Uterus (tissue), 3 donors: ENCODE measurements at regions not wholly inside any gene's neighbourhood (a gene's known extent, or its start where the extent isn't known, plus 50 kb on each side); places are given as distances from the start of the nearest gene placed in this dataset.

ENCODE experiments used
- DNase-seq, 2 donors: peaks; one replicate each; pipeline ENCODE4 v3.0.0-alpha.2; 2019 to 2020
- H3K27ac ChIP-seq, 2 donors: fragments of 200-600 bp; sonication (generic); 1 replicate in 1 of 2; 2 replicates in 1 of 2; pipeline ENCODE4 v1.5.1; 2016 to 2018
- H3K27me3 ChIP-seq, 2 donors: fragments of 200-600 bp; sonication (generic); one replicate each; pipeline ENCODE4 v1.5.1; 2018 to 2019; ENCODE audit warnings: control low read depth in 1 of 2
- H3K36me3 ChIP-seq, 2 donors: fragments of 200-600 bp; sonication (generic); one replicate each; pipeline ENCODE4 v1.5.1; 2019; ENCODE audit warnings: control low read depth in 1 of 2
- H3K4me1 ChIP-seq, 2 donors: fragments of 200-600 bp; sonication (generic); one replicate each; pipeline ENCODE4 v1.5.1; 2018 to 2019; ENCODE audit warnings: control low read depth in 1 of 2
- H3K4me3 ChIP-seq, 2 donors: fragments of 200-600 bp; sonication (generic); 1 replicate in 1 of 2; 2 replicates in 1 of 2; pipeline ENCODE4 v1.5.1; 2018 to 2019; ENCODE audit warnings: mild to moderate bottlenecking in 1 of 2
- H3K9me3 ChIP-seq, 2 donors: fragments of 200-600 bp; sonication (generic); one replicate each; pipeline ENCODE4 v1.5.1; 2019; ENCODE audit warnings: control low read depth in 1 of 2
- POLR2A ChIP-seq, 2 donors: fragments of 450-650 bp; IDR thresholded peaks; one replicate each; pipeline ENCODE4 v1.6.1; 2016; ENCODE audit warnings: antibody characterized with exemption in 2 of 2, mild to moderate bottlenecking in 1 of 2, moderate library complexity in 1 of 2
- intact Hi-C: fragments of 100-400 bp; cut with DNase I; formaldehyde crosslinking; loops from one replicate; pipeline ENCODE4 v1.15.1; 2023; ENCODE audit warnings: low total_unique reads
- TF ChIP-seq, protein P1 (sequence below), 4 experiments: fragments of 200-600 bp in 2 of 4; fragments of 450-650 bp in 2 of 4; sonication (generic) in 2 of 4; IDR thresholded peaks; one replicate each; pipeline ENCODE4 v1.5.1; 2016 to 2019; ENCODE audit warnings: antibody characterized with exemption in 4 of 4, mild to moderate bottlenecking in 2 of 4, moderate library complexity in 1 of 4
- donor health status: DM: yes; HTN: yes; CAD: no.

DNA sequence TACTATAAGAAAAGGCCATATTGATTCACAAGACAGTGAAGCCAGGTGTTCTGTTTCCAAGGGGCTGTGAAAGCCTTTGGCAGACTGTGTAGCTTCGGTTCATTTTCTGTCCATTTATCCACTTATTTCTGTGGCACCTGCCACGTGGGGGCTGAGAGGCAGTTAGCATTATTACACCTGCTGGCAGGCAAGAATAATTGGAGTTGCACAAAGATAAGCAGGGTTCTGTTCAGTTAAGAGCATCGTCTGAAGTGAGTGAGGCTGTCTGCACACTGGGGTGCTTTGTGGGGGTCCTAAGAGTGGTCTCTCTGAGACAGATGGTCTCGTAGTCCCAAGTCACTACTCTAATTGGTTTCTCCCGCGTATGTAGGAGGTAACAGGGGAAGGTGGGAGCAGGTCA, 60.6 kb upstream of the CCN6 start:
- Histone ChIP-seq H3K4me1 (no peaks in the 10 kb centered on the region), H3K9me3 (no peaks in the 10 kb centered on the region), H3K27me3 (no peaks in the 10 kb centered on the region), H3K36me3 (no peaks in the 10 kb centered on the region), H3K27ac (no peak overlapping the region), H3K4me3 (no peak overlapping the region)
- TF ChIP-seq POLR2A (IDR thresholded peaks at IDR 0.05): no peak
- TF ChIP-seq, protein P1, sequence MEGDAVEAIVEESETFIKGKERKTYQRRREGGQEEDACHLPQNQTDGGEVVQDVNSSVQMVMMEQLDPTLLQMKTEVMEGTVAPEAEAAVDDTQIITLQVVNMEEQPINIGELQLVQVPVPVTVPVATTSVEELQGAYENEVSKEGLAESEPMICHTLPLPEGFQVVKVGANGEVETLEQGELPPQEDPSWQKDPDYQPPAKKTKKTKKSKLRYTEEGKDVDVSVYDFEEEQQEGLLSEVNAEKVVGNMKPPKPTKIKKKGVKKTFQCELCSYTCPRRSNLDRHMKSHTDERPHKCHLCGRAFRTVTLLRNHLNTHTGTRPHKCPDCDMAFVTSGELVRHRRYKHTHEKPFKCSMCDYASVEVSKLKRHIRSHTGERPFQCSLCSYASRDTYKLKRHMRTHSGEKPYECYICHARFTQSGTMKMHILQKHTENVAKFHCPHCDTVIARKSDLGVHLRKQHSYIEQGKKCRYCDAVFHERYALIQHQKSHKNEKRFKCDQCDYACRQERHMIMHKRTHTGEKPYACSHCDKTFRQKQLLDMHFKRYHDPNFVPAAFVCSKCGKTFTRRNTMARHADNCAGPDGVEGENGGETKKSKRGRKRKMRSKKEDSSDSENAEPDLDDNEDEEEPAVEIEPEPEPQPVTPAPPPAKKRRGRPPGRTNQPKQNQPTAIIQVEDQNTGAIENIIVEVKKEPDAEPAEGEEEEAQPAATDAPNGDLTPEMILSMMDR (IDR thresholded peaks at IDR 0.05): no peak
- intact Hi-C loops: no loop called here
- DNase-seq: no peak

DNA sequence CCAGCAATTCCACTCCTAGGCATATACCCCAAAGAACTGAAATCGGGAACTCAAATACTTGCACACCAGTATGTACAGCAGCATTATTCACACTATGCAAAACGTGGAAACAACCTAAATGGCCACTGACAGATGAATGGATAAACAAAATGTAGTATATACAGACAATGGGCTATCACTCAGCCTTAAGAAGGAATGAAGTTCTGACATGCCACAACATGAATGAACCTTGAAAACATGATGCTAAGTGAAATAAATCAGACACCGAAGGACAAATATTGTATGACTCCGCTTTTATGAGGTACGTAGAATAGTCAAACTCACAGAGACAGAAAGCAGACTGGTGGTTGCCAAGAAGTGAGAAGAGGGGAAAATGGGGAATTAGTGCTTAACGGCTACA, 59.1 kb upstream of the CCN6 start:
- DNase-seq: no peak
- H3K4me3 ChIP-seq: no peak overlapping the region
- no peak overlapping the region for H3K27ac ChIP-seq
- no peaks in the 10 kb centered on the region for H3K4me1 ChIP-seq
- H3K27me3 ChIP-seq: no peaks in the 10 kb centered on the region
- no peaks in the 10 kb centered on the region for H3K36me3 ChIP-seq
- no peaks in the 10 kb centered on the region for H3K9me3 ChIP-seq
- intact Hi-C loops: no loop called here
- TF ChIP-seq, protein P1 (IDR thresholded peaks at IDR 0.05): no peak
- TF ChIP-seq POLR2A (IDR thresholded peaks at IDR 0.05): no peak

DNA sequence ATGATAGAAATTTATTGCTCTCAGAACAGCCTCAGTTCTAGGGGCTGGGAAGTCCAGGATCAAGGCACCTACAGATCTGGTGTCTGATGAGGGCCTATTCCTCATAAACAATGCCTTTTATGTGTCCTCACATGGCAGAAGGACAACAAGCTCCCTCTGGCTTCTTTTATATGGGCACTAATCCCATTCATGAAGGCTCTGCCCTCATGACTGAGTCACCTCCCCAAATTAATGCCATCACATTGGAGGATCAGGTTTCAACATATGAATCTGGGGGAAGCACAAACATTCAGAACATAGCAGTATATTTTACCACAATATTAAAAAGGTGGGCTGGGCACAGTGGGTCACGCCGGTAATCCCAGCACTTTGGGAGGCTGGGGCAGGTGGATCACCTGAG, 58.5 kb upstream of the CCN6 start:
- no peak for DNase-seq

DNA sequence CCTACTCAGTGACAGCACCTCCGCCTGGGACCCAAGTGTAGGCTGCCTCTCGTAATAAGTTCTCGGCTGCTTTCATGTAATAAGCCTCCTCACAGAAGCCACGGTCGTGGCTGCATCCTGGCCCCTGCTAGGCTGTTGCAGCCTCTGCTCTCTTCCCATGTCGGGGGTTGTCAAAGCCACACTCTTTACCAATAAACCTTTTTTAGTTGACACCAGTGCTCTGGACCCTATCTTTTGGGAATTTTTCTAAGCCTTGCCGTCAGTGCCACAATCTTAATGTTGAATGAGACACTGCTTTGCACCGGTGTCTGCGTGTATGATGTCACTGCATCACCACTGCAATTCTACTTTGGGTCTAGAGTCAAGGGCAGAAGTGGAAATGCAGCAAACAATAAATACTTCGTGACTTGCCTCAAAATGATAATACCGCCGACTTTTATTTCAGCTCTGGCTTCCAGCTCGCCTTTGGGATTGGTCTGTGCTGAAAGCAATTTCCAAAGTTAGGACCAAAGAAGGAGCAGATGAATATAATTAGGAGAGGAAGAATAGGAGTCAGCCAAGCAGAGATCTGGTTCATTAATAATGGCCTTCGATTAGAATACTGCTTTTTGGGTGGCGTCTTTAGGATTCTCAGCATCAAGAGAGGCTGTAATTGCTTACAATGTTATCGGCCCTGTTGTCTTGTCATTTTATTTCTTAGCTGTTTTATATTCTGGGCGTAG, 57.6 kb upstream of the CCN6 start:
- Histone ChIP-seq H3K9me3 (no peaks in the 10 kb centered on the region), H3K4me3 (no peak overlapping the region), H3K27ac (peak overlapping the region; percentile 47 to 74), H3K27me3 (no peaks in the 10 kb centered on the region), H3K36me3 (no peaks in the 10 kb centered on the region), H3K4me1 (no peaks in the 10 kb centered on the region)
- intact Hi-C loops: loop anchor here (2.0 kb wide), 1 partner anchor 286 kb away; no protein-coding TSS in a partner anchor
- no peak for TF ChIP-seq POLR2A (IDR thresholded peaks at IDR 0.05)
- TF ChIP-seq, protein P1 (IDR thresholded peaks at IDR 0.05): no peak
- no peak for DNase-seq

More for the DNA sequence above, 58.5 kb upstream of the CCN6 start:
- H3K4me1 ChIP-seq: no peaks in the 10 kb centered on the region
- intact Hi-C loops: no loop called here
- H3K4me3 ChIP-seq: no peak overlapping the region
- H3K27me3 ChIP-seq: no peaks in the 10 kb centered on the region
- no peaks in the 10 kb centered on the region for H3K36me3 ChIP-seq
- TF ChIP-seq, protein P1 (IDR thresholded peaks at IDR 0.05): no peak
- TF ChIP-seq POLR2A (IDR thresholded peaks at IDR 0.05): no peak
- H3K9me3 ChIP-seq: no peaks in the 10 kb centered on the region
- no peak overlapping the region for H3K27ac ChIP-seq

DNA sequence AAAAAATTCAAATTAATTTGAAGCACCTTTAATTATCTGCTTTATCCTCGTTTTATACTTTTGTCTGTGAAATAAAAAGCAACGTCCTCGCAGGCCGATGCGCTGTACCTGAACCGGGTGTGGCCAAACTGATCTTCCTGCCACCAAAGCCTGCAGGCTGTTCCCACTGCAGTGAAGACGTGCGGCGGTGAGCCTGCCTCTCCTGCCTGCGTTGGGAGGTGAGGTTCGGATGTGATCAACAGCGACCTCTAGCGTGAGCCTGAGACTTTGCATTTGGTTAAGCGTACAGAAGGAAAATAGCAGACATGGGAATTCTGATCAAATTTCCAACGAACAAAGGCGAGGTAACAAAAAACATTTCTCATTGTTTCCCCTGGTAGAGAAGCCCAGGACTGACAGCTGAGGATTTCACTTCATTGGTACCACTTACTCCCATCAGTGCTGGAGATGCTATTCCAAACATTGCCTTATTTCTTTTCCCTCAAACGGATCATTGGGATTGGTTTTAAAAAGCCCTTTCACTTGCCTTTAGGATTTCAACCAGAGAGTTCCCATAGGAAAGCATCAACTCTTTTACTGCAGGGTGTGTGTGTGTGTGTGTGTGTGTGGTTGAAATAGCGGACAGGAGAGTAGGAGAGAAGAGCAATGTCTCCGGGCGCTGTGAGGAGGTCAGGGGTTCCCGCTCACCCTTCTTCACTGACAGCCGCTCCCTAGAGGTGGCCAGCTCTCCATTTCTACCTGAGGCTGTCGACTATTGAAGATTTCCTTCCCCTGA, 56.6 kb upstream of the CCN6 start:
- peak overlapping the region; percentile 47 to 74 for H3K27ac ChIP-seq
- DNase-seq: peak; percentile 83 to 86
- H3K4me1 ChIP-seq: no peaks in the 10 kb centered on the region
- H3K9me3 ChIP-seq: no peaks in the 10 kb centered on the region
- H3K27me3 ChIP-seq: no peaks in the 10 kb centered on the region
- intact Hi-C loops: loop anchor here (2.0 kb wide), 1 partner anchor 286 kb away; no protein-coding TSS in a partner anchor
- peak in 1 of 2 donors; percentile 10 for TF ChIP-seq POLR2A (IDR thresholded peaks at IDR 0.05)
- TF ChIP-seq, protein P1 (IDR thresholded peaks at IDR 0.05): peak; percentile 86 to 96 (median 92)
- peak overlapping the region in 1 of 2 donors; percentile 7 for H3K4me3 ChIP-seq
- no peaks in the 10 kb centered on the region for H3K36me3 ChIP-seq
